Mesenchymal stem cell (in vitro differentiated cells and primary cell): ENCODE measurements at regions not wholly inside any gene's neighbourhood (a gene's known extent, or its start where the extent isn't known, plus 50 kb on each side); places are given as distances from the start of the nearest gene placed in this dataset.
A peak's percentile ranks its signal among the peaks of the same experiment; 100 is the strongest.

Experiments
- DNase-seq: peaks from one replicate; pipeline ENCODE4 v3.0.0-alpha.2; 2013
- H2AFZ ChIP-seq: one replicate; pipeline ENCODE4 v1.6.1; 2013; ENCODE audit warnings: low read depth, mild to moderate bottlenecking, control low read depth, inconsistent platforms, low read length, moderate library complexity
- H2AK5ac ChIP-seq: 2 replicates; pipeline ENCODE4 v1.6.1; 2013; ENCODE audit warnings: low read length, moderate library complexity, mild to moderate bottlenecking, inconsistent platforms; ENCODE audit not compliant: severe bottlenecking
- H2BK120ac ChIP-seq: one replicate; pipeline ENCODE4 v1.6.1; 2013; ENCODE audit warnings: low read depth, mild to moderate bottlenecking, inconsistent platforms, low read length, moderate library complexity
- H2BK12ac ChIP-seq, 2 experiments: one replicate each; pipeline ENCODE4 v1.6.1; 2013; ENCODE audit warnings: inconsistent platforms in 2 of 2, low read length in 2 of 2, mild to moderate bottlenecking in 2 of 2, moderate library complexity in 2 of 2, control low read depth in 1 of 2
- H2BK15ac ChIP-seq: one replicate; pipeline ENCODE4 v1.6.1; 2013; ENCODE audit warnings: mild to moderate bottlenecking, low read depth, inconsistent platforms; ENCODE audit not compliant: poor library complexity, severe bottlenecking
- H2BK5ac ChIP-seq: 2 replicates; pipeline ENCODE4 v1.6.1; 2013; ENCODE audit warnings: low read depth, mild to moderate bottlenecking, low read length, control low read depth, inconsistent platforms; ENCODE audit not compliant: poor library complexity, severe bottlenecking
- H3K14ac ChIP-seq, 2 experiments: one replicate each; pipeline ENCODE4 v1.6.1; 2013; ENCODE audit warnings: inconsistent platforms in 2 of 2, low read length in 2 of 2, control low read depth in 1 of 2, mild to moderate bottlenecking in 1 of 2, moderate library complexity in 1 of 2
- H3K18ac ChIP-seq, 2 experiments: one replicate each; pipeline ENCODE4 v1.6.1; 2013; ENCODE audit warnings: inconsistent platforms in 2 of 2, low read length in 2 of 2, control low read depth in 1 of 2, low read depth in 1 of 2, mild to moderate bottlenecking in 1 of 2
- H3K23ac ChIP-seq, 2 experiments: one replicate each; pipeline ENCODE4 v1.6.1; 2013; ENCODE audit warnings: inconsistent platforms in 2 of 2, low read length in 2 of 2, mild to moderate bottlenecking in 2 of 2, moderate library complexity in 2 of 2, control low read depth in 1 of 2
- H3K27ac ChIP-seq: 2 replicates; pipeline ENCODE4 v1.5.1; 2013; ENCODE audit warnings: mild to moderate bottlenecking, moderate library complexity, low read length, control low read depth, inconsistent platforms; ENCODE audit not compliant: poor library complexity, severe bottlenecking
- H3K27me3 ChIP-seq, 2 experiments: 2 replicates each; pipeline versions ENCODE4 v1.6.1 to v1.7.0; 2013; ENCODE audit warnings: low read length in 2 of 2, mild to moderate bottlenecking in 2 of 2, moderate library complexity in 2 of 2, control low read depth in 1 of 2, inconsistent platforms in 1 of 2; ENCODE audit not compliant: control insufficient read depth in 1 of 2, insufficient read depth in 1 of 2
- H3K36me3 ChIP-seq, 2 experiments: 2 replicates each; pipeline versions ENCODE4 v1.6.1 to v1.7.0; 2013; ENCODE audit warnings: low read length in 2 of 2, control low read depth in 1 of 2, inconsistent platforms in 1 of 2, low read depth in 1 of 2, mild to moderate bottlenecking in 1 of 2; ENCODE audit not compliant: insufficient read depth in 2 of 2, control insufficient read depth in 1 of 2
- H3K4ac ChIP-seq, 2 experiments: one replicate each; pipeline ENCODE4 v1.6.1; 2013; ENCODE audit warnings: inconsistent platforms in 2 of 2, low read length in 2 of 2, mild to moderate bottlenecking in 2 of 2, moderate library complexity in 2 of 2, control low read depth in 1 of 2, low read depth in 1 of 2
- H3K4me1 ChIP-seq: 2 replicates; pipeline ENCODE4 v1.6.1; 2013; ENCODE audit warnings: low read depth, low read length, control low read depth; ENCODE audit not compliant: control insufficient read depth, insufficient read depth
- H3K4me2 ChIP-seq: 2 replicates; pipeline ENCODE4 v1.6.1; 2013; ENCODE audit warnings: low read length, mild to moderate bottlenecking, inconsistent platforms; ENCODE audit not compliant: poor library complexity, severe bottlenecking
- H3K4me3 ChIP-seq, 2 experiments: 2 replicates each; pipeline versions ENCODE4 v1.5.1 to v1.7.0; 2013; ENCODE audit warnings: low read length in 2 of 2, mild to moderate bottlenecking in 2 of 2, control low read depth in 1 of 2, low read depth in 1 of 2; ENCODE audit not compliant: insufficient read depth in 1 of 2
- H3K79me1 ChIP-seq: replicated peaks from 2 replicates; pipeline ENCODE4 v1.6.1; 2013; ENCODE audit warnings: mild to moderate bottlenecking, control low read depth, low read length, inconsistent platforms; ENCODE audit not compliant: poor library complexity, severe bottlenecking
- H3K9ac ChIP-seq: 2 replicates; pipeline ENCODE4 v1.7.0; 2013; ENCODE audit warnings: mild to moderate bottlenecking, low read length, moderate library complexity
- H3K9me3 ChIP-seq: 2 replicates; pipeline ENCODE4 v1.7.0; 2013; ENCODE audit warnings: mild to moderate bottlenecking, low read length; ENCODE audit not compliant: control insufficient read depth
- H4K8ac ChIP-seq: one replicate; pipeline ENCODE4 v1.6.1; 2013; ENCODE audit warnings: inconsistent platforms, mild to moderate bottlenecking, low read length, moderate library complexity
- H4K91ac ChIP-seq: one replicate; pipeline ENCODE4 v1.6.1; 2013; ENCODE audit warnings: mild to moderate bottlenecking, low read length, inconsistent platforms
- WGBS: methylation state at CpG from one replicate; pipeline ENCODE4 v1.1.7; 2013; ENCODE audit warnings: mixed read lengths; 5-methylcytosine and 5-hydroxymethylcytosine counted together

DNA sequence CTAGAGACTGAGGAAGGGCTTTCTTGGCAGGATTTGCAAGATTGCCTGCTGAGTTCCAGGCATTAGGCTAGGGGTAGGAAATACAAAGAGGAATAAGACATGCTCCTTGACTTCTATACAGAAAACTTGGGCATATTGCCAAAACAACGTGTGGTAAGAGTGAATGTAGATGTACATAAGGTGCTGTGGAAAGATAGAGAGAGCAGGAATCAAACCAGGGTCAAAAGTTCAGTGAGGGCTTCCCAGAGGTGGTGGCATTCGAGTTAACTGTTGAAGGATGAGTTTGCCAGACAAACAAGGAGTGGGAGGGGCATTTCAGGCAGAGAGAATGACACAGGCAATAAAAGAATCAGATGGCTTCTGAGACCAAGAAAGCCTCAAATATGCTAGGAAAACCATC lies 187.9 kb downstream of the KDR start:
- Histone ChIP-seq H4K91ac (no peak overlapping the region), H2BK5ac (no peak overlapping the region), H2BK12ac (no peak overlapping the region), H3K9me3 (no peaks in the 10 kb centered on the region), H3K27ac (no peak overlapping the region), H2BK15ac (no peak overlapping the region), H3K4me3 (no peak overlapping the region), H2AK5ac (no peak overlapping the region), H3K23ac (no peak overlapping the region), H3K79me1 (no peaks in the 10 kb centered on the region), H2BK120ac (no peak overlapping the region), H3K18ac (no peak overlapping the region), H3K14ac (no peak overlapping the region), H3K4me1 (no peaks in the 10 kb centered on the region), H4K8ac (no peak overlapping the region), H2AFZ (no peak overlapping the region), H3K36me3 (no peaks in the 10 kb centered on the region), H3K9ac (no peak overlapping the region), H3K27me3 (peaks cover 0 to 53% of the 10 kb centered on the region in 2 experiments), H3K4me2 (no peak overlapping the region), H3K4ac (no peak overlapping the region)
- WGBS: 61% methylated on average over 2 of the region's 2 CpGs
- no peak for DNase-seq

DNA sequence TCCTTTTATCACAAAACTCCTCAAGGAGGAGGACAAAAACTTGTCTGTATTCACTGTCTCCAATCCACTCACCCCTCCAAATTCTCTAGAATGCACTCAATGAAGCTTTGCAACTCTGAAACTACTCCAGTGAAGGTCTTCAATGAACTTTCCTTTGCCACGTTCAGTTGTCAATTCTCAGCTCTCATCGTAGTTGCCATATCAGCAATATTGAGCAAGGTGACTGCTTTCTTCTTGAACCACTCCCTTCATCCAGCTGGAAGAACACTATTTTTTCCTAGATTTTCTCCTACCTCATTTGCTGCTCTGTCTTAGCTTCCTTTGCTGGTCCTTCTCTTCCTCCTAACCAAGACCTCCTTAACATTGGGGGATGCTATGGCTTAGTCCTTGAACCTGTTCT lies 191.8 kb downstream of the KDR start:
- no peak overlapping the region for H3K4me3 ChIP-seq
- H3K9me3 ChIP-seq: no peaks in the 10 kb centered on the region
- H2AK5ac ChIP-seq: no peak overlapping the region
- H2BK120ac ChIP-seq: no peak overlapping the region
- no peak overlapping the region for H3K27ac ChIP-seq
- no peak for DNase-seq
- peaks cover 0 to 39% of the 10 kb centered on the region in 2 experiments for H3K27me3 ChIP-seq
- no peak overlapping the region for H3K23ac ChIP-seq
- no peak overlapping the region for H3K4me2 ChIP-seq
- no peak overlapping the region for H3K14ac ChIP-seq
- no peak overlapping the region for H2BK15ac ChIP-seq
- H3K4ac ChIP-seq: no peak overlapping the region
- H4K8ac ChIP-seq: no peak overlapping the region
- no peaks in the 10 kb centered on the region for H3K79me1 ChIP-seq
- no peak overlapping the region for H3K9ac ChIP-seq
- H2AFZ ChIP-seq: no peak overlapping the region
- H3K18ac ChIP-seq: no peak overlapping the region
- no peaks in the 10 kb centered on the region for H3K4me1 ChIP-seq
- 93% methylated on average over 2 of the region's 2 CpGs for WGBS
- H4K91ac ChIP-seq: no peak overlapping the region
- no peak overlapping the region for H2BK12ac ChIP-seq
- H2BK5ac ChIP-seq: no peak overlapping the region
- no peaks in the 10 kb centered on the region for H3K36me3 ChIP-seq

GRCh38 chr4:54930226-54930625 lies 195.2 kb downstream of the KDR start:
- Histone ChIP-seq H3K9ac (no peak overlapping the region), H3K14ac (no peak overlapping the region), H3K27ac (no peak overlapping the region), H2BK15ac (no peak overlapping the region), H2AK5ac (no peak overlapping the region), H2BK120ac (no peak overlapping the region), H3K18ac (no peak overlapping the region), H3K4me1 (no peaks in the 10 kb centered on the region), H3K4ac (no peak overlapping the region), H3K23ac (no peak overlapping the region), H4K8ac (no peak overlapping the region), H2BK5ac (no peak overlapping the region), H3K36me3 (no peaks in the 10 kb centered on the region), H2BK12ac (no peak overlapping the region), H3K9me3 (peaks cover 6% of the 10 kb centered on the region), H3K4me2 (no peak overlapping the region), H3K27me3 (peaks cover 0 to 24% of the 10 kb centered on the region in 2 experiments), H4K91ac (no peak overlapping the region), H3K79me1 (no peaks in the 10 kb centered on the region), H2AFZ (no peak overlapping the region), H3K4me3 (no peak overlapping the region)
- WGBS: 42% methylated on average over 5 of the region's 6 CpGs
- DNase-seq: no peak

DNA sequence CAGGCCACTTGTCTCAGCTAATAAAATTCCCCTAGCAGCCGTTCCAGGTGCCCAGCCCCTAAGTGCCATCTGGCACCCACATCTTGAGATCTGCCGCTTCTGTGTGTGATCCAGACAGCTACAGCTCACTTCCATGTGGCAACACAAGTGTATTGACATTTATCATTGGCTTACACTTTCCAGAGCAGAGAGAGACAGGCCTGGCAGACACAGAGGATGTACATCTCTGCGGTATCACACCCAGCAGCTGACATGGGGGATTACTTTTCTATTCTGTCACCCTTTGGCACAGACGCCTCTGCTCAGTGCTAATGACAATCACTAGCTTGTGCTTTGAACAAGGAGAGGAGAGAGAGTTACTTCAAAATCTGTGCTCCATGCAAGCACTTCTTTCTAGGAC lies 195.9 kb downstream of the KDR start:
- WGBS: 78% methylated on average over 3 of the region's 4 CpGs
- Histone ChIP-seq H2AFZ (no peak overlapping the region), H3K14ac (no peak overlapping the region)

More for the DNA sequence above, 195.9 kb downstream of the KDR start:
- no peak overlapping the region for H2BK120ac ChIP-seq
- no peak overlapping the region for H3K9ac ChIP-seq
- H2BK5ac ChIP-seq: no peak overlapping the region
- H3K23ac ChIP-seq: no peak overlapping the region
- H3K4me2 ChIP-seq: no peak overlapping the region
- H4K8ac ChIP-seq: no peak overlapping the region
- no peak overlapping the region for H3K4me3 ChIP-seq
- no peaks in the 10 kb centered on the region for H3K4me1 ChIP-seq
- no peak overlapping the region for H3K18ac ChIP-seq
- H3K27ac ChIP-seq: no peak overlapping the region
- no peaks in the 10 kb centered on the region for H3K36me3 ChIP-seq
- peak overlapping the region; percentile 9 for H4K91ac ChIP-seq
- H3K9me3 ChIP-seq: peaks cover 13% of the 10 kb centered on the region
- H2BK15ac ChIP-seq: no peak overlapping the region
- no peaks in the 10 kb centered on the region for H3K79me1 ChIP-seq
- H2BK12ac ChIP-seq: no peak overlapping the region
- H3K27me3 ChIP-seq: peaks cover 0 to 18% of the 10 kb centered on the region in 2 experiments
- no peak overlapping the region for H3K4ac ChIP-seq
- no peak overlapping the region for H2AK5ac ChIP-seq
- no peak for DNase-seq
